A673 (cell line): ENCODE measurements at regions not wholly inside any gene's neighbourhood (a gene's known extent, or its start where the extent isn't known, plus 50 kb on each side); places are given as distances from the start of the nearest gene placed in this dataset.

ENCODE experiments used
- BruUV-seq: library from RNA; stranded (reverse); fragments of 400-500 nt; replicated peaks from 2 replicates; lab custom pipeline; 2021; lab: Mats Ljungman, UMichigan
- CTCF ChIA-PET: fragments of 300-600 bp; sonication (Branson Sonifier 250); formaldehyde crosslinking; loops from one replicate; lab custom pipeline; 2022; ENCODE audit warnings: antibody characterized with exemption; lab: Charles Lee
- POLR2A ChIA-PET: fragments of 300-600 bp; sonication (Branson Sonifier 250); formaldehyde crosslinking; loops from one replicate; lab custom pipeline; 2022; ENCODE audit warnings: antibody characterized with exemption; ENCODE audit not compliant: low non-redundant PET; lab: Charles Lee
- DNase-seq: peaks from one replicate; pipeline ENCODE4 v3.0.0-alpha.2; 2015; ENCODE audit warnings: low spot score
- H3K27ac ChIP-seq: fragments of 200-600 bp; sonication (generic); 2 replicates; pipeline ENCODE4 v1.5.1; 2016; ENCODE audit warnings: mixed run types, low read depth, mild to moderate bottlenecking, mixed read lengths, antibody characterized with exemption, low read length; ENCODE audit not compliant: poor library complexity, severe bottlenecking
- H3K27me3 ChIP-seq: fragments of 200-600 bp; sonication (generic); replicated peaks from 2 replicates; pipeline ENCODE4 v1.6.1; 2017; ENCODE audit warnings: mixed run types, low read depth, mild to moderate bottlenecking, mixed read lengths, antibody characterized with exemption, low read length; ENCODE audit not compliant: insufficient read depth, poor library complexity
- H3K36me3 ChIP-seq: fragments of 200-600 bp; sonication (generic); 2 replicates; pipeline ENCODE4 v1.6.1; 2016; ENCODE audit warnings: mixed run types, mild to moderate bottlenecking, mixed read lengths, antibody characterized with exemption, low read length; ENCODE audit not compliant: insufficient read depth, poor library complexity, severe bottlenecking
- H3K4me1 ChIP-seq: fragments of 200-600 bp; sonication (generic); 2 replicates; pipeline ENCODE4 v1.6.1; 2017; ENCODE audit warnings: mixed run types, mild to moderate bottlenecking, mixed read lengths, antibody characterized with exemption, low read length; ENCODE audit not compliant: insufficient read depth, poor library complexity, severe bottlenecking
- H3K4me3 ChIP-seq: fragments of 200-600 bp; sonication (generic); 2 replicates; pipeline ENCODE4 v1.5.1; 2016; ENCODE audit warnings: low read depth, mixed run types, mild to moderate bottlenecking, mixed read lengths, low read length; ENCODE audit not compliant: poor library complexity, severe bottlenecking
- H3K9me3 ChIP-seq: fragments of 200-600 bp; sonication (generic); 2 replicates; pipeline ENCODE4 v1.6.1; 2016; ENCODE audit warnings: mixed run types, low read depth, mild to moderate bottlenecking, mixed read lengths, antibody characterized with exemption, low read length; ENCODE audit not compliant: poor library complexity, severe bottlenecking
- EZH2 ChIP-seq: fragments of 200-600 bp; sonication (generic); IDR thresholded peaks from 2 replicates; pipeline ENCODE4 v1.6.1; 2017; ENCODE audit warnings: borderline replicate concordance, low read depth, mild to moderate bottlenecking, mixed read lengths, antibody characterized with exemption, low read length; ENCODE audit not compliant: poor library complexity, severe bottlenecking
- intact Hi-C: fragments of 100-400 bp; cut with micrococcal nuclease; formaldehyde crosslinking; loops from one replicate; pipeline ENCODE4 v1.10.0; 2022; ENCODE audit not compliant: unreplicated experiment
- TF ChIP-seq, protein P1 (sequence below): fragments of 300-800, 200-600 bp; sonication (generic); conservative IDR thresholded peaks from 2 replicates; pipeline ENCODE4 v1.5.1; 2017; ENCODE audit warnings: low read depth, mild to moderate bottlenecking, antibody characterized with exemption, low read length, moderate library complexity, mixed read lengths

GRCh38 chr3:187618722-187619121 is 51.5 kb downstream of the SST start:
- POLR2A ChIA-PET, result no interaction called here
- DNase-seq, result peak; percentile 47
- no TSS peak for BruUV-seq

DNA sequence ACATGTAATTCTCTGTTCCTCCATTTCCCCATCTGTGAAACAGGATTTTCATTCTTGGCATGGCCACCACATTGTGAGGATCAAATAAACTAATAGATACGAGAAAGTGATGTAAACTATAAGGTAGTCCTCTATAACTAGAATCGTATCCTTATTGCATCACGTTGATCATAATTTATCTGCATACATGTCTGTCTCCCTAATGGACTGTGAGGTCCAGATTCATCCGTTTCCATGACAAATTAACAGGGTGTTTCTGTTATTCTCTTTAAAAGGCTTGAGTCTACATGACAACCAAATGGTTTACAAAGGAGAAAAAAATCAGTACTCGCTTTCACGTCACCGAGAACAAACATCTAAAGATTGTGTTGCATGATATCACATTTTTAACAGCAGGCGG is 53.0 kb downstream of the SST start:
- no TSS peak for BruUV-seq
- Histone ChIP-seq H3K36me3 (no peaks in the 10 kb centered on the region), H3K9me3 (no peaks in the 10 kb centered on the region), H3K27me3 (peaks cover 6% of the 10 kb centered on the region), H3K27ac (no peak overlapping the region), H3K4me1 (no peaks in the 10 kb centered on the region), H3K4me3 (no peak overlapping the region)
- intact Hi-C loops, result no loop called here
- ChIA-PET CTCF (no interaction called here), POLR2A (no interaction called here)
- DNase-seq, result no peak
- TF ChIP-seq, protein P1, sequence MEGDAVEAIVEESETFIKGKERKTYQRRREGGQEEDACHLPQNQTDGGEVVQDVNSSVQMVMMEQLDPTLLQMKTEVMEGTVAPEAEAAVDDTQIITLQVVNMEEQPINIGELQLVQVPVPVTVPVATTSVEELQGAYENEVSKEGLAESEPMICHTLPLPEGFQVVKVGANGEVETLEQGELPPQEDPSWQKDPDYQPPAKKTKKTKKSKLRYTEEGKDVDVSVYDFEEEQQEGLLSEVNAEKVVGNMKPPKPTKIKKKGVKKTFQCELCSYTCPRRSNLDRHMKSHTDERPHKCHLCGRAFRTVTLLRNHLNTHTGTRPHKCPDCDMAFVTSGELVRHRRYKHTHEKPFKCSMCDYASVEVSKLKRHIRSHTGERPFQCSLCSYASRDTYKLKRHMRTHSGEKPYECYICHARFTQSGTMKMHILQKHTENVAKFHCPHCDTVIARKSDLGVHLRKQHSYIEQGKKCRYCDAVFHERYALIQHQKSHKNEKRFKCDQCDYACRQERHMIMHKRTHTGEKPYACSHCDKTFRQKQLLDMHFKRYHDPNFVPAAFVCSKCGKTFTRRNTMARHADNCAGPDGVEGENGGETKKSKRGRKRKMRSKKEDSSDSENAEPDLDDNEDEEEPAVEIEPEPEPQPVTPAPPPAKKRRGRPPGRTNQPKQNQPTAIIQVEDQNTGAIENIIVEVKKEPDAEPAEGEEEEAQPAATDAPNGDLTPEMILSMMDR, result no peak
- TF ChIP-seq EZH2, result no peak

More at GRCh38 chr3:187618722-187619121, 51.5 kb downstream of the SST start:
- Histone ChIP-seq H3K4me3 (no peak overlapping the region), H3K9me3 (no peaks in the 10 kb centered on the region), H3K27ac (no peak overlapping the region), H3K27me3 (peaks cover 16% of the 10 kb centered on the region), H3K36me3 (no peaks in the 10 kb centered on the region), H3K4me1 (no peaks in the 10 kb centered on the region)
- CTCF ChIA-PET, result no interaction called here
- intact Hi-C loops, result no loop called here
- TF ChIP-seq, protein P1, result no peak
- TF ChIP-seq EZH2, result no peak

DNA sequence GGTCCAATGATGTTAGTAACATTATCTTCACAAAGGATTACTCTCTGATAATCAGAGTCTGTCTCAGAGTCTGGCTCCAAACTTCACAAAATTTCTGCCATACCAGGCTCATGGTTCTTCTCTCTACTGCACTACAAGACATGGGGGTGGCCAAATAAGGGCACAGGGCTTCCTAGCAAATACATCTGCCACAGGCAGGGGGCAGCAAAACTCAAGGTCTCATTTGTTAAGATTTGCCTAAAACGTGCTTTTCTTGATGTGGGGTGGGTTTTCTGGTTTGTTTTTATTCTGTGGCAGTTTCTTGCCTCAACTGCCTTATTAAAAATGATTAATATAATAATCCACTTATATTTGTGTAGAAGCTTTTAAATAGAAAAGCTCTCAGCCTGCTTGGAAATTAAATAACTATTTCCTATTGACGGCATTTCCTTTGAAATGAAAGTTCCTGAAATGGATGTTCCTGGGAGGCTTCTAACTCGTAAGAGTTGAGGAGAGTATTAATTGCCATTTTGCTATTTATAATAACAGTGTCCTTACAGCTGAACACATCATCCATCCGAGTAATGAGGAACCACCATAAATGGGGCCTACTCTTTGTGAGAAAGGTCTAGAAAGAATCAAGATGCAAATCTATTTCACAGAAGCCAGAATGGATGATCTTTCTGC is 53.8 kb downstream of the SST start:
- Histone ChIP-seq H3K36me3 (no peaks in the 10 kb centered on the region), H3K9me3 (no peaks in the 10 kb centered on the region), H3K4me1 (no peaks in the 10 kb centered on the region), H3K4me3 (no peak overlapping the region), H3K27ac (no peak overlapping the region), H3K27me3 (no peaks in the 10 kb centered on the region)
- POLR2A ChIA-PET, result no interaction called here
- DNase-seq, result peak; percentile 74
- CTCF ChIA-PET, result interaction anchor here (0.5 to 2.0 kb wide), 5 partner anchors 61 to 909 kb away, joined by 3 to 15 read pairs (median 7); no protein-coding TSS in a partner anchor
- TF ChIP-seq EZH2, result no peak
- TF ChIP-seq, protein P1, result peak; percentile 83
- intact Hi-C loops, result loop anchor here (1.0 kb wide), 1 partner anchor 63 kb away; no protein-coding TSS in a partner anchor
- no TSS peak for BruUV-seq
